ENCODE measurements at regions not wholly inside any gene's neighbourhood (a gene's known extent, or its start where the extent isn't known, plus 50 kb on each side); places are given as distances from the start of the nearest gene placed in this dataset.
"Not testable (repeated sequence)": the region's sequence is repeated elsewhere in the genome, so short reads cannot be mapped to it uniquely, and the experiment has no call there.

GRCh38 chr3:164095279-164095678 lies 983.0 kb downstream of the SI start:
- no peak for DNase-seq (ENCODE audit: low spot score)
- no peak for ATAC-seq
- intact Hi-C loops (cut with DNase I), result no loop called here

DNA sequence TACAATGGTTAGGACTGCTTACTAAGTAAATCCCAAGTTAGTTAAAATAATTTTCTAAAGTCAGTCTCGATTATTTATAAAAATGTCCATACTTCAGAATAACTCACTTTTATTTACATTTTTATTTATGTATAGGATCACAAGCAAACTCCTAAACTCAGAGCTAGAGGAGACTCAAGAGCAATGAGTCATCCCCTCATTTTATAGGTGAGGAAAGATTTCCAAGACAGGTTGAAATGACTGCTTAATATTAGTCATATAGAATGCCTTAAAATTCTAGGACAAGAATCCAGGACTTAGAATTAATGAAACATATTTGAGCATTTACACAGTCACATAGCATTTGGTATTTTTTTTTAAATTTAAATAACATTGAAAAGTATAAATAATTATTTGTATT lies 983.8 kb downstream of the SI start:
- no peak for ATAC-seq
- intact Hi-C loops (cut with DNase I), result no loop called here

GRCh38 chr3:164080208-164080607 lies 998.1 kb downstream of the SI start:
- ATAC-seq (no peak), DNase-seq (ENCODE audit: low spot score) (no peak)
- intact Hi-C loops (cut with DNase I), result no loop called here

More for the DNA sequence above, 983.8 kb downstream of the SI start:
- no peak for DNase-seq (ENCODE audit: low spot score)

DNA sequence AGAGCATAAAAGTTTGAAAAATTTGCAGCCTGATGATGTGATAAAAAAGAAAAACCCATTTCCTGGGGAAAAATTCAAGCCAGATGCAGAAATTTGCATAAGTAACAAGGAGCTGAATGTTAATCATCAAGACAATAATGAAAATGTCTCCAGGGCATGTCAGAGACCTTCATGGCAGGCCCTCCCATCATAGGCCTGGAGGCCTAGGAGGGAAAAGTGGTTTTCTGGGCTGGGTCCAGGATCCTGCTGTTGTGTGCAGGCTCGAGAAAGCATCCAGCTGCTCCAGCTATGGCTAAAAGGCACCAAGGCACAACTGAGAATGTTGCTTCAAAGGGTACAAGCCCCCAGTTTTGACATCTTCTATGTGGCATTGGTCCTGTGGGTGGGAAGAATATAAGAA lies 1014.0 kb downstream of the SI start:
- no peak for ATAC-seq
- no peak for DNase-seq (ENCODE audit: low spot score)
- intact Hi-C loops (cut with DNase I), result no loop called here

DNA sequence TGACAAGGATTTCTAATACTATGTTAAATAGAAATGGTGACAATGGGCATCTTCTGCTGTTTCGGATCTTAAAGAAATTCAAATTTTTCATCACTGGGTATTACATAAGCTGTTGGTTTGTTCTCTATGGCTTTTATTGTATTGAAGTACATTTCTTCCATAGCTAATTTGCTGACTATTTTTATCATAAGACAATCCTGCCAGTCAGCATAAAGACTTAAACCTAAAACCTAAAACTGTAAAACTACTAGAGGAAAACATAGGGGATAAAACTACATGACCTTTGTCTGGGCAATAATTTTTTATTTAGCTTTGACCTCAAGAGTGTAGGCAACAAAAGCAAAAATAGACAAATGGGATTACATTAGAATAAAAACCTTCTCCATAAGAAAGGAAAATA lies 1017.4 kb downstream of the SI start:
- intact Hi-C loops (cut with DNase I), result no loop called here
- DNase-seq (ENCODE audit: low spot score), result no peak
- ATAC-seq, result no peak

GRCh38 chr3:164049847-164050246 lies 1028.4 kb downstream of the SI start:
- intact Hi-C loops (cut with DNase I), result no loop called here
- ATAC-seq (no peak), DNase-seq (ENCODE audit: low spot score) (no peak)

GRCh38 chr3:164048451-164048850 lies 1029.8 kb downstream of the SI start:
- ATAC-seq (no peak), DNase-seq (ENCODE audit: low spot score) (no peak)
- intact Hi-C loops (cut with DNase I), result no loop called here

GRCh38 chr3:164040991-164041390 lies 1037.3 kb downstream of the SI start:
- intact Hi-C loops (cut with DNase I), result no loop called here
- DNase-seq (ENCODE audit: low spot score) (no peak), ATAC-seq (no peak)

DNA sequence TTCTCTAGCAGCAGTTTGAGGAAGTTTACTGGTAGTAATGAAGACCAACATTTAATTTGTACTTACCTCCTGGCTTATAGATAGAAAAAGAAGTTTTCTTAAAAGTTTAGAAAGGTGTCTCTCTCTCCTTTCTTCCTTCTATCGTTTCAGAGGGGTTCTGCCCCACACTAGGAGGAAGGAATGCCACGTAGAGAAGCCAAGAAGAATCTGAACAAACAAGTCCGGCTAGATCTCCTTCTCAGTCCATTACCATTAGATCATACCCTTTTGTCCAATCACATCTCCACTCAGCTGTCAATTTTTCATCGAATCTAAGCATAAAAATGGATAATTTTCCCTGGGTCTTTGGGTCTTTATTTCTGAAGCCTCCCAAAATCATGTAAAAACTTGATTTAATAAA lies 1048.1 kb downstream of the SI start:
- DNase-seq (ENCODE audit: low spot score), result no peak
- intact Hi-C loops (cut with DNase I), result no loop called here
- no peak for ATAC-seq

- DNase-seq (ENCODE audit: low spot score), result no peak
- no peak for ATAC-seq
- intact Hi-C loops (cut with DNase I), result no loop called here
Measured at GRCh38 chr3:164024786-164025185, 1053.5 kb downstream of the SI start.

DNA sequence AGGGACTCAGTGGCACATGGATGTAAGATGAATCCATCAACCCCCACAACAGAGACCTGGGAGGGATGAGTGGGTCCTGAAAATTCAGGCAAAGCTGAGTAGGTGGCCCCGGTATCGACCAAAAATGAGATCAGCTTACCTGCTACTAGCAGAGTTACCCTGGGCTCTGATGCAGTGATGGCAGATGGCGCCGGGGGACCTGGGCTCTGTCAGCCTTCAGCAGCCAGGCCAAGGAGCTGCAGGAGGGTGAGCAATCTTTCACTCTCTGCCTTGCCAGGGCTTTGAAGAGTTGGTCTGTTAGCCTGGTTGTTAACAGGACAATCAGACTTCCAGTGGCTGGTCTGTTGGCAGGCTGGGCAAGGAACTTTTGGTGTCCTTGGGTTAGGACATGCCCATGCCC lies 1054.8 kb downstream of the SI start:
- intact Hi-C loops (cut with DNase I), result no loop called here
- DNase-seq (ENCODE audit: low spot score), result no peak
- no peak for ATAC-seq

- ATAC-seq, result no peak
- intact Hi-C loops (cut with DNase I), result no loop called here
- DNase-seq (ENCODE audit: low spot score), result no peak
Measured at GRCh38 chr3:164018500-164018899, 1059.8 kb downstream of the SI start.

- intact Hi-C loops (cut with DNase I), result no loop called here
- no peak for ATAC-seq
- DNase-seq (ENCODE audit: low spot score), result no peak
Measured at GRCh38 chr3:164007765-164008164, 1070.5 kb downstream of the SI start.

- intact Hi-C loops (cut with DNase I), result no loop called here
- ATAC-seq (no peak), DNase-seq (ENCODE audit: low spot score) (no peak)
Measured at GRCh38 chr3:164004205-164004604, 1074.1 kb downstream of the SI start.

DNA sequence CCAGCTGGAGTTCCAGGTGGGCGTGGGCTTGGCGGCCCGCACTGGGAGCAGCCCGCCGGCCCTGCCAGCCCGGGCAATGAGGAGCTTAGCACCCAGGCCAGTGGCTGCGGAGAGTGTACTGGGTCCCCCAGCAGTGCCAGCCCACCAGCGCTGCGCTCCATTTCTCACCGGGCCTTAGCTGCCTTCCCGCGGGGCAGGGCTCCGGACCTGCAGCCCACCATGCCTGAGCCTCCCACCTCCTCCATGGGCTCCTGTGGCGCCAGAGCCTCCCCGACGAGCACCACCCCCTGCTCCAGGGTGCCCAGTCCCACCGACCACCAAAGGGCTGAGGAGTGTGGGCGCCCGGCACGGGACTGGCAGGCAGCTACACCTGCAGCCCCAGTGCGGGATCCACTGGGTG lies 1075.3 kb downstream of the SI start:
- DNase-seq (ENCODE audit: low spot score); ATAC-seq; intact Hi-C loops (cut with DNase I): not testable (repeated sequence)

DNA sequence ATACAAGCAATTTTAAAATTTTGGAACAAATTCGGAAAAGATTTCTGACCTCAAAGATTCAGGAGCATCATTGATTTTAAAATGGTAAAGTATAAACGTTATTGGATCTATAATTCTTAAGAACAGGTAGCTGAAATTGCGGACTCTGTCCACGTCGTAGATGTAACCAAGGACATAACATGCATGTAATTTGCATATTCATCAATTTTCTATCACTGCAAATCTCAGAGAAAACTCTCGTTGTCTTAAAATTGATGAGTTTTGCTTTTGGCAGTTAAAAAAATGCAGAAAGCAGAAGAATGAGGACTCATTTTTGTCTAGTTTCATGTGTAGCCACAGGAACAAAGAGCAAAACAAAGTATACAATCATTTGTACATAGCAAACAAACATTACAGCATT lies 1094.4 kb downstream of the SI start:
- no peak for DNase-seq (ENCODE audit: low spot score)

GRCh38 chr3:163971861-163972260 lies 1106.4 kb downstream of the SI start:
- no peak for DNase-seq (ENCODE audit: low spot score)
- ATAC-seq, result no peak
- intact Hi-C loops (cut with DNase I), result no loop called here

More for the DNA sequence above, 1094.4 kb downstream of the SI start:
- no peak for ATAC-seq
- intact Hi-C loops (cut with DNase I), result no loop called here

DNA sequence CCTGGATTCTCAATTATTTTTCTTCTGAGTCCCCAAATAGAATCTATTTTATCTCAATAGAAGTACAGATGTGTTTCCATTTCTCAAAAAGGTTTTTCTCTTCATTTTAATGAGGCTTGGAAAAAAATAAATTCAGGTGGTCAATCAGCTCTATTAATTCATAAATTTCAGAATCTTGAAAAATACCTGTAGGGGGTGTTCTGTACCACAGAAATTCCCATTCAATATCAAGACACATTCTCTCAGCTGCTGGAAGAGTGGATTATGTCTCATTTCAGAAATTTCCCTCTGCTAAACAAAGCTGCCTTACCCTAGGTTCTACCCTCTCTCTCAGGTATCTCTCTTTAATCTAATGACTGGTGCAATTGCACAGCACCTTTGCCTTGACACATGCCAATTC lies 1121.2 kb downstream of the SI start:
- intact Hi-C loops (cut with DNase I), result no loop called here
- DNase-seq (ENCODE audit: low spot score) (no peak), ATAC-seq (no peak)

- DNase-seq (ENCODE audit: low spot score) (no peak), ATAC-seq (no peak)
- intact Hi-C loops (cut with DNase I), result no loop called here
Measured at GRCh38 chr3:163953526-163953925, 1124.8 kb downstream of the SI start.

- DNase-seq (ENCODE audit: low spot score), result no peak
- no peak for ATAC-seq
- intact Hi-C loops (cut with DNase I), result no loop called here
Measured at GRCh38 chr3:163952499-163952898, 1125.8 kb downstream of the SI start.

- DNase-seq (ENCODE audit: low spot score), result no peak
- no peak for ATAC-seq
- intact Hi-C loops (cut with DNase I), result no loop called here
Measured at GRCh38 chr3:163951397-163951987, 1126.8 kb downstream of the SI start.

DNA sequence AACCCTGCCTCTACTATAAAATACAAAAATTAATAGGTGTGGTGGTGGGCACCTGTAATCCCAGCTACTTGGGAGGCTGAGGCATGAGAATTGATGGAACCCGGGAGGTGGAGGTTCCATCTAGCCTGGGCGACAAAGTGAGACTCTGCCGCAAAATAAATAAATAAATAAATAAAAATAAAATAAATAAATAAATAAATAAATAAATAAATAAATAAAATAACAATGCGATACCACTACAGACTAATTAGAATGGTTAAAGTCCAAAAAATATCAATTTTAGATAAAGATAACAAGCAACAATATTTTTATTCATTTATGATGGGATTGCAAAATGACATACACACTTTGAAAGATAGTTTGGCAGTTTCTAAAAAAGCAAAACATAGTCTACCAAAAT lies 1131.5 kb downstream of the SI start:
- intact Hi-C loops (cut with DNase I), result no loop called here
- no peak for DNase-seq (ENCODE audit: low spot score)
- no peak for ATAC-seq

All from sciatic nerve (tissue), 2 donors.